ENCODE measurements at regions not wholly inside any gene's neighbourhood (a gene's known extent, or its start where the extent isn't known, plus 50 kb on each side); places are given as distances from the start of the nearest gene placed in this dataset.

DNA sequence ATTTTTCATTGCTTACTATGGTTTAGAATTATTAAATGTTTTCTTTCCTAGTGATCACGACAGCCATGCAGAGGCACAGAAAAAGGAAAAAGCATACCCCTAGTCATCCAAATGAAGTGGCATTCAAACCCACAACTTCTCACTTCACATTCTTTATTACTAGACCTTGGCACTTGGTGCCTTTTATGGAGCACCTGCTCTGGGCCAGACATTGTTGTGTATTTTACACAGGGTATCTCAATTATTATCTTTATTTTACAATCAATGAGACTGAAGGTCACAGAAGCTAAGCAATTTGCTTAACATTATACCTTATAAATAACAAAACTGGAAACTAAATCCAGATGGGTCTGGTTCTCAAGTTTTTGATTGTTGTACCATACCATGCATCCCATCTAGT lies 235.3 kb downstream of the LRATD1 start:
- H3K9ac ChIP-seq (ENCODE audit: low read depth in 1 of 2, low read length in 2 of 2), result no peak overlapping the region
- WGBS, result 90% methylated on average over 1 of the region's 1 CpG
- H3K4me1 ChIP-seq (ENCODE audit: control insufficient read depth in 4 of 4, insufficient read depth in 4 of 4, low read length in 3 of 4), result no peaks in the 10 kb centered on the region
- no peaks in the 10 kb centered on the region for H3K36me3 ChIP-seq (ENCODE audit: control insufficient read depth in 4 of 4, insufficient read depth in 3 of 4, low read depth in 1 of 4, low read length in 3 of 4)
- H3K4me3 ChIP-seq (ENCODE audit: low read depth in 1 of 3, low read length in 3 of 3), result no peak overlapping the region
- no peak for DNase-seq (ENCODE audit: low spot score)
- H3K27ac ChIP-seq (ENCODE audit: low read depth in 1 of 2, low read length in 2 of 2), result no peak overlapping the region
- TF ChIP-seq, protein P1, sequence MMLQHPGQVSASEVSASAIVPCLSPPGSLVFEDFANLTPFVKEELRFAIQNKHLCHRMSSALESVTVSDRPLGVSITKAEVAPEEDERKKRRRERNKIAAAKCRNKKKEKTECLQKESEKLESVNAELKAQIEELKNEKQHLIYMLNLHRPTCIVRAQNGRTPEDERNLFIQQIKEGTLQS (IDR thresholded peaks at IDR 0.05), result no peak
- TF ChIP-seq EGR1 (IDR thresholded peaks at IDR 0.05; ENCODE audit: low read depth in 2 of 2), result no peak
- no peak for TF ChIP-seq TAF1 (conservative IDR thresholded peaks at IDR 0.05)
- TF ChIP-seq GABPA (IDR thresholded peaks at IDR 0.05 in 1 of 2, conservative IDR thresholded peaks at IDR 0.05 in 1 of 2), result no peak
- TF ChIP-seq FOXA1 (IDR thresholded peaks at IDR 0.05), result no peak
- no peak for TF ChIP-seq NR2F2 (IDR thresholded peaks at IDR 0.05)
- H3K9me3 ChIP-seq (ENCODE audit: control insufficient read depth in 4 of 4, low read length in 3 of 4), result peaks cover 0 to 2% (median 0%) of the 10 kb centered on the region in 4 donors
- H3K27me3 ChIP-seq (ENCODE audit: control insufficient read depth in 4 of 4, insufficient read depth in 4 of 4, low read length in 3 of 4), result no peaks in the 10 kb centered on the region

DNA sequence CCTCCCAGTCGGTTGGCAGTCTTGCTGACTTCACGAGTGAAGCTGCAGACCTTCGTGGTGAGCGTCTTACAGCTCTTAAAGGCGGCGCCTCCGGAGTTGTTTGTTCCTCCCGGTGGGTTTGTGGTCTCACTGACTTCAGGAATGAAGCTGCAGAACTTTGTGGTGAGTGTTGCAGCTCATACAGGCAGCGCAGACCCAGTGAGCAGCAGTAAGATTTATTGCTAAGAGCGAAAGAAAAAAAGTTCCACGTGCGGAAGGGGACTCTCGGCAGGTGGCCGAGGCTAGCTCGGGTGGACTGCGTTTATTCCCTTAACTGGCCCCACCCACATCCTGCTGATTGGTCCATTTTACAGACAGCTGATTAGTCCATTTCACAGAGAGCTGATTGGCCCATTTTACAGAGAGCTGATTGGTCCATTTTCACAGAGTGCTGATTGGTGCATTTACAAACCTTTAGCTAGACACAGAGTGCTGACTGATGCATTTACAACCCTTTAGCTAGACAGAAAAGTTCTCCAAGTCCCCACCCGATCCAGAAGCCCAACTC lies 240.3 kb downstream of the LRATD1 start:
- 87% methylated on average over 17 of the region's 17 CpGs for WGBS

More for the DNA sequence above, 240.3 kb downstream of the LRATD1 start:
- TF ChIP-seq FOXA2 (IDR thresholded peaks at IDR 0.05), result no peak
- TF ChIP-seq FOXA1 (IDR thresholded peaks at IDR 0.05), result no peak
- TF ChIP-seq RAD21 (IDR thresholded peaks at IDR 0.05), result no peak
- TF ChIP-seq GABPA (IDR thresholded peaks at IDR 0.05 in 1 of 2, conservative IDR thresholded peaks at IDR 0.05 in 1 of 2), result no peak
- no peak for TF ChIP-seq MAX (IDR thresholded peaks at IDR 0.05)
- TF ChIP-seq, protein P2, sequence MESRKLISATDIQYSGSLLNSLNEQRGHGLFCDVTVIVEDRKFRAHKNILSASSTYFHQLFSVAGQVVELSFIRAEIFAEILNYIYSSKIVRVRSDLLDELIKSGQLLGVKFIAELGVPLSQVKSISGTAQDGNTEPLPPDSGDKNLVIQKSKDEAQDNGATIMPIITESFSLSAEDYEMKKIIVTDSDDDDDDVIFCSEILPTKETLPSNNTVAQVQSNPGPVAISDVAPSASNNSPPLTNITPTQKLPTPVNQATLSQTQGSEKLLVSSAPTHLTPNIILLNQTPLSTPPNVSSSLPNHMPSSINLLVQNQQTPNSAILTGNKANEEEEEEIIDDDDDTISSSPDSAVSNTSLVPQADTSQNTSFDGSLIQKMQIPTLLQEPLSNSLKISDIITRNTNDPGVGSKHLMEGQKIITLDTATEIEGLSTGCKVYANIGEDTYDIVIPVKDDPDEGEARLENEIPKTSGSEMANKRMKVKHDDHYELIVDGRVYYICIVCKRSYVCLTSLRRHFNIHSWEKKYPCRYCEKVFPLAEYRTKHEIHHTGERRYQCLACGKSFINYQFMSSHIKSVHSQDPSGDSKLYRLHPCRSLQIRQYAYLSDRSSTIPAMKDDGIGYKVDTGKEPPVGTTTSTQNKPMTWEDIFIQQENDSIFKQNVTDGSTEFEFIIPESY (IDR thresholded peaks at IDR 0.05), result no peak
- TF ChIP-seq, protein P1 (IDR thresholded peaks at IDR 0.05), result no peak
- TF ChIP-seq YY1 (IDR thresholded peaks at IDR 0.05), result no peak
- no peak for TF ChIP-seq RXRA (IDR thresholded peaks at IDR 0.05)
- no peak for TF ChIP-seq CTCF (IDR thresholded peaks at IDR 0.05; ENCODE audit: low read depth, low read length, missing input control)
- TF ChIP-seq EGR1 (IDR thresholded peaks at IDR 0.05; ENCODE audit: low read depth in 2 of 2), result no peak
- TF ChIP-seq JUND (IDR thresholded peaks at IDR 0.05), result no peak
- TF ChIP-seq REST (IDR thresholded peaks at IDR 0.05), result no peak
- no peaks in the 10 kb centered on the region for H3K36me3 ChIP-seq (ENCODE audit: control insufficient read depth in 4 of 4, insufficient read depth in 3 of 4, low read depth in 1 of 4, low read length in 3 of 4)
- H3K4me1 ChIP-seq (ENCODE audit: control insufficient read depth in 4 of 4, insufficient read depth in 4 of 4, low read length in 3 of 4), result no peaks in the 10 kb centered on the region
- no peak overlapping the region for H3K4me3 ChIP-seq (ENCODE audit: low read depth in 1 of 3, low read length in 3 of 3)
- DNase-seq (ENCODE audit: low spot score), result no peak
- no peaks in the 10 kb centered on the region for H3K27me3 ChIP-seq (ENCODE audit: control insufficient read depth in 4 of 4, insufficient read depth in 4 of 4, low read length in 3 of 4)
- peaks cover 0 to 3% (median 0%) of the 10 kb centered on the region in 4 donors for H3K9me3 ChIP-seq (ENCODE audit: control insufficient read depth in 4 of 4, low read length in 3 of 4)
- no peak overlapping the region for H3K9ac ChIP-seq (ENCODE audit: low read depth in 1 of 2, low read length in 2 of 2)
- no peak overlapping the region for H3K27ac ChIP-seq (ENCODE audit: low read depth in 1 of 2, low read length in 2 of 2)

All from liver (tissue), 8 donors.